Vagina (tissue), 2 donors: ENCODE measurements at regions not wholly inside any gene's neighbourhood (a gene's known extent, or its start where the extent isn't known, plus 50 kb on each side); places are given as distances from the start of the nearest gene placed in this dataset.

ENCODE experiments used
- DNase-seq, 2 donors: peaks; one replicate each; pipeline ENCODE4 v3.0.0-alpha.2; 2017; ENCODE audit errors: extremely low spot score in 2 of 2
- H3K27ac ChIP-seq: fragments of 200-600 bp; sonication (generic); one replicate; pipeline ENCODE4 v1.5.1; 2019
- H3K27me3 ChIP-seq: fragments of 200-600 bp; sonication (generic); one replicate; pipeline ENCODE4 v1.5.1; 2019
- H3K36me3 ChIP-seq, 2 donors: fragments of 200-600 bp; sonication (generic); one replicate each; pipeline ENCODE4 v1.5.1; 2017 to 2019
- H3K4me1 ChIP-seq: fragments of 200-600 bp; sonication (generic); one replicate; pipeline ENCODE4 v1.5.1; 2019
- H3K4me3 ChIP-seq, 2 donors: fragments of 200-600 bp; sonication (generic); 1 replicate in 1 of 2; 2 replicates in 1 of 2; pipeline ENCODE4 v1.5.1; 2016 to 2019
- H3K9me3 ChIP-seq: fragments of 200-600 bp; sonication (generic); one replicate; pipeline ENCODE4 v1.5.1; 2019
- POLR2A ChIP-seq, 2 donors: fragments of 450-650 bp; IDR thresholded peaks; one replicate each; pipeline ENCODE4 v1.6.1; 2017; ENCODE audit warnings: antibody characterized with exemption in 2 of 2, mild to moderate bottlenecking in 2 of 2, moderate library complexity in 2 of 2
- POLR2AphosphoS5 ChIP-seq, 2 donors: sonication (generic); formaldehyde crosslinking; IDR thresholded peaks; one replicate each; pipeline ENCODE4 v1.9.0; 2017; ENCODE audit warnings: antibody characterized with exemption in 2 of 2, mild to moderate bottlenecking in 2 of 2, low read depth in 1 of 2; ENCODE audit not compliant: insufficient read depth in 1 of 2
- intact Hi-C: fragments of 100-400 bp; cut with DNase I; formaldehyde crosslinking; loops from one replicate; pipeline ENCODE4 v1.15.1; 2023
- TF ChIP-seq, protein P1 (sequence below), 3 experiments: fragments of 450-650 bp in 2 of 3; fragments of 200-600 bp in 1 of 3; sonication (generic) in 1 of 3; IDR thresholded peaks; one replicate each; pipeline ENCODE4 v1.5.1; 2017 to 2019; ENCODE audit warnings: antibody characterized with exemption in 3 of 3, mild to moderate bottlenecking in 2 of 3, moderate library complexity in 2 of 3

- Histone ChIP-seq H3K36me3 (no peaks in the 10 kb centered on the region), H3K27ac (no peak overlapping the region), H3K4me1 (no peaks in the 10 kb centered on the region), H3K27me3 (no peaks in the 10 kb centered on the region), H3K9me3 (no peaks in the 10 kb centered on the region), H3K4me3 (no peak overlapping the region)
- TF ChIP-seq POLR2A (IDR thresholded peaks at IDR 0.05): no peak
- no peak for TF ChIP-seq POLR2AphosphoS5 (IDR thresholded peaks at IDR 0.05; ENCODE audit: insufficient read depth in 1 of 2, low read depth in 1 of 2)
- TF ChIP-seq, protein P1, sequence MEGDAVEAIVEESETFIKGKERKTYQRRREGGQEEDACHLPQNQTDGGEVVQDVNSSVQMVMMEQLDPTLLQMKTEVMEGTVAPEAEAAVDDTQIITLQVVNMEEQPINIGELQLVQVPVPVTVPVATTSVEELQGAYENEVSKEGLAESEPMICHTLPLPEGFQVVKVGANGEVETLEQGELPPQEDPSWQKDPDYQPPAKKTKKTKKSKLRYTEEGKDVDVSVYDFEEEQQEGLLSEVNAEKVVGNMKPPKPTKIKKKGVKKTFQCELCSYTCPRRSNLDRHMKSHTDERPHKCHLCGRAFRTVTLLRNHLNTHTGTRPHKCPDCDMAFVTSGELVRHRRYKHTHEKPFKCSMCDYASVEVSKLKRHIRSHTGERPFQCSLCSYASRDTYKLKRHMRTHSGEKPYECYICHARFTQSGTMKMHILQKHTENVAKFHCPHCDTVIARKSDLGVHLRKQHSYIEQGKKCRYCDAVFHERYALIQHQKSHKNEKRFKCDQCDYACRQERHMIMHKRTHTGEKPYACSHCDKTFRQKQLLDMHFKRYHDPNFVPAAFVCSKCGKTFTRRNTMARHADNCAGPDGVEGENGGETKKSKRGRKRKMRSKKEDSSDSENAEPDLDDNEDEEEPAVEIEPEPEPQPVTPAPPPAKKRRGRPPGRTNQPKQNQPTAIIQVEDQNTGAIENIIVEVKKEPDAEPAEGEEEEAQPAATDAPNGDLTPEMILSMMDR (IDR thresholded peaks at IDR 0.05): no peak
- intact Hi-C loops: no loop called here
- DNase-seq: no peak
Observed at GRCh38 chr1:13921190-13921589, 221.2 kb downstream of the PRDM2 start.

DNA sequence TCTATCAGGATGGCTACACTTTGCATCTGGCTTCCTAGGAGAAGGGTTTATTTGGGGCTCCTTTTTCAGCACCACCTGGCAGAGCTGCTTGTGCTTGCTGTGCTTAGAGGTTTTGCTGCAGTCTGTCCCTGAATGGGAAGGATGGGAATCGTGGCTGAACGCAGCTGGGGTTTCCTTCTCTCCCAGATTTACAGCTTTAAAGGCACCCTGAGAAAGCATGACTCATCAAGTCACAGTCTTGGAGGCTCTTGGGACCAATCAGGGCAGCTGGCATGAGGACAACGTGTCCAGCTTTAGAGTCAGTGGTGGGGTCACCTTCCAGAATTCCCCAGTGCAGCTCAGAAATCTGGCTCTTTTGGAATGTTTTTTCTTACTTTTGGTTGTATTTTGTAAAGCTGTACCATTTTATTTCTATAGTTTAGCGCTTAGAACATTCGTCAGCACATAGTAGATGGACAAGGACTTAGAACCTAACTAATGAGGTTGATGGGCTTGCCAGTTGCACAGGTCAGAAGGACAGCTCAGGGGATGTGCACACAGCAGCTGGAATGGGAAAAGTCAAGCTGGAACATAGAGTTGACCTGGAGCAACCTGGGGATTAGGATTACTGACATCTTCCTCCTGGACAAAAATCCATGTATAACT is 222.6 kb downstream of the PRDM2 start:
- no peaks in the 10 kb centered on the region for H3K36me3 ChIP-seq
- H3K27me3 ChIP-seq: no peaks in the 10 kb centered on the region
- no peak overlapping the region for H3K27ac ChIP-seq
- no peak for TF ChIP-seq POLR2A (IDR thresholded peaks at IDR 0.05)
- TF ChIP-seq, protein P1 (IDR thresholded peaks at IDR 0.05): no peak
- TF ChIP-seq POLR2AphosphoS5 (IDR thresholded peaks at IDR 0.05; ENCODE audit: insufficient read depth in 1 of 2, low read depth in 1 of 2): no peak
- intact Hi-C loops: no loop called here
- no peaks in the 10 kb centered on the region for H3K9me3 ChIP-seq
- no peaks in the 10 kb centered on the region for H3K4me1 ChIP-seq
- H3K4me3 ChIP-seq: no peak overlapping the region
- DNase-seq: no peak

- H3K9me3 ChIP-seq: no peaks in the 10 kb centered on the region
- H3K4me3 ChIP-seq: no peak overlapping the region
- intact Hi-C loops: no loop called here
- H3K4me1 ChIP-seq: no peaks in the 10 kb centered on the region
- TF ChIP-seq, protein P1 (IDR thresholded peaks at IDR 0.05): no peak
- TF ChIP-seq POLR2A (IDR thresholded peaks at IDR 0.05): no peak
- TF ChIP-seq POLR2AphosphoS5 (IDR thresholded peaks at IDR 0.05; ENCODE audit: insufficient read depth in 1 of 2, low read depth in 1 of 2): no peak
- H3K36me3 ChIP-seq: no peaks in the 10 kb centered on the region
- no peak for DNase-seq
- H3K27me3 ChIP-seq: no peaks in the 10 kb centered on the region
- H3K27ac ChIP-seq: no peak overlapping the region
Observed at GRCh38 chr1:13926556-13926955, 226.6 kb downstream of the PRDM2 start.

DNA sequence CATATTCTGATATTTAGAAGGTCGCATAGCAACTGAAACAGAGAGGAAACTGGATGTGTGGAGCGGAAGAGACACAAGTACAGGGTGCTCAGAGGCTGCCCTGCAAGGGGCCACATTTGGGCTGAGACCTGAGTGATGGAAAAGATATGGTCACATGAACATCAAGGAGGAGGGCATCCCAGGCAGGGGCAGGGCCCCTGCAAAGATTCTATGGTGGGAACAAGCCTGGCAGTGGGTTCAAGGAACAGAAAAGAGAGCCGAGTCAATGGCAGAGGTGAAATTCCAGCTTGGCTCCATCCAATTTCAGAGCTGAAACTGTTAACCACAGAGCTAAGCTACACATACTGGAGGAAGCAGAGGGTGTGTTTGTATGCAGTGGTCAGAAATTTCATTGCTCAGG is 227.7 kb downstream of the PRDM2 start:
- Histone ChIP-seq H3K36me3 (no peaks in the 10 kb centered on the region), H3K4me3 (no peak overlapping the region), H3K9me3 (no peaks in the 10 kb centered on the region), H3K27me3 (no peaks in the 10 kb centered on the region), H3K27ac (no peak overlapping the region), H3K4me1 (no peaks in the 10 kb centered on the region)
- intact Hi-C loops: no loop called here
- no peak for DNase-seq
- TF ChIP-seq, protein P1 (IDR thresholded peaks at IDR 0.05): no peak
- TF ChIP-seq POLR2A (IDR thresholded peaks at IDR 0.05): no peak
- no peak for TF ChIP-seq POLR2AphosphoS5 (IDR thresholded peaks at IDR 0.05; ENCODE audit: insufficient read depth in 1 of 2, low read depth in 1 of 2)

DNA sequence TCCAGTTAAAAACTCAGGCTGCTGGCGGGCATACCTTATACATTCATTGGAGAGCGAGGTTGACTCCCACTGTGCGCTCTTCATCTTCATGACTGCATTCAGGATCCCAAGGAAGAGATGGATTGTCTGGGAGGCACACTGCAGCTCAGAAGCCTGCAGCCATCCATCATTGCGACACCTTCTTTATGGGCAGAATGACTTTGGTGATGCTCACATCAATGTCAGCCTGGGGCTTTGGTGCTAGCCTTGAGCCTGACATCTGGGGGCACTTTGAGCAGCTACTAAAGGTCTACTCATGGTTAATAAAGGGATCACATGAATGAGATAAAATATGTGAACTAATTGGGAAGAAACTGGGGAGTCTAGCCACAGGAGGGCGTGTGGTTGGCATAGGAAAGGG is 229.3 kb downstream of the PRDM2 start:
- no peaks in the 10 kb centered on the region for H3K36me3 ChIP-seq
- no peak for DNase-seq
- H3K4me3 ChIP-seq: no peak overlapping the region
- no peaks in the 10 kb centered on the region for H3K4me1 ChIP-seq
- H3K27ac ChIP-seq: no peak overlapping the region
- TF ChIP-seq POLR2AphosphoS5 (IDR thresholded peaks at IDR 0.05; ENCODE audit: insufficient read depth in 1 of 2, low read depth in 1 of 2): no peak
- TF ChIP-seq, protein P1 (IDR thresholded peaks at IDR 0.05): no peak
- TF ChIP-seq POLR2A (IDR thresholded peaks at IDR 0.05): no peak
- H3K27me3 ChIP-seq: no peaks in the 10 kb centered on the region
- no peaks in the 10 kb centered on the region for H3K9me3 ChIP-seq
- intact Hi-C loops: no loop called here
